ENCODE measurements at regions not wholly inside any gene's neighbourhood (a gene's known extent, or its start where the extent isn't known, plus 50 kb on each side); places are given as distances from the start of the nearest gene placed in this dataset.

- no peak overlapping the region for H3K4me3 ChIP-seq (ENCODE audit: low read depth, low read length, poor library complexity, severe bottlenecking)
- no peak overlapping the region for H3K27ac ChIP-seq (ENCODE audit: low read depth, low read length, poor library complexity, severe bottlenecking)
- no peaks in the 10 kb centered on the region for H3K9me3 ChIP-seq (ENCODE audit: low read length)
- no peak overlapping the region for H2AFZ ChIP-seq (ENCODE audit: low read length)
- H3K4me2 ChIP-seq (ENCODE audit: low read length): no peak overlapping the region
- no peaks in the 10 kb centered on the region for H3K27me3 ChIP-seq (ENCODE audit: insufficient read depth, low read length)
- H3K4me1 ChIP-seq (ENCODE audit: insufficient read depth, low read length, severe bottlenecking): no peaks in the 10 kb centered on the region
- no peaks in the 10 kb centered on the region for H3F3A ChIP-seq (ENCODE audit: insufficient read depth, low read length)
- TF ChIP-seq EZH2 (IDR thresholded peaks at IDR 0.05; ENCODE audit: borderline replicate concordance, low read length): no peak
- no peak for TF ChIP-seq CTCF (IDR thresholded peaks at IDR 0.05; ENCODE audit: low read length)
- H3K9me2 ChIP-seq (ENCODE audit: low read depth, low read length): no peaks in the 10 kb centered on the region
- no peaks in the 10 kb centered on the region for H3K36me3 ChIP-seq (ENCODE audit: insufficient read depth, low read length)
- H4K20me1 ChIP-seq (ENCODE audit: insufficient read depth, low read length): no peaks in the 10 kb centered on the region
- no peak overlapping the region for H3K9ac ChIP-seq (ENCODE audit: low read length)
- H3K79me2 ChIP-seq (ENCODE audit: insufficient read depth, low read length): no peaks in the 10 kb centered on the region
Measured at GRCh38 chr12:115097416-115097815, 413.4 kb upstream of the TBX3 start.

- H3K79me2 ChIP-seq (ENCODE audit: insufficient read depth, low read length): no peaks in the 10 kb centered on the region
- no peaks in the 10 kb centered on the region for H3K4me1 ChIP-seq (ENCODE audit: insufficient read depth, low read length, severe bottlenecking)
- no peaks in the 10 kb centered on the region for H3F3A ChIP-seq (ENCODE audit: insufficient read depth, low read length)
- no peak overlapping the region for H3K4me2 ChIP-seq (ENCODE audit: low read length)
- no peak overlapping the region for H2AFZ ChIP-seq (ENCODE audit: low read length)
- no peaks in the 10 kb centered on the region for H3K36me3 ChIP-seq (ENCODE audit: insufficient read depth, low read length)
- TF ChIP-seq CTCF (IDR thresholded peaks at IDR 0.05; ENCODE audit: low read length) (no peak), EZH2 (IDR thresholded peaks at IDR 0.05; ENCODE audit: borderline replicate concordance, low read length) (no peak)
- no peaks in the 10 kb centered on the region for H3K9me3 ChIP-seq (ENCODE audit: low read length)
- H3K27ac ChIP-seq (ENCODE audit: low read depth, low read length, poor library complexity, severe bottlenecking): no peak overlapping the region
- no peak overlapping the region for H3K9ac ChIP-seq (ENCODE audit: low read length)
- no peaks in the 10 kb centered on the region for H3K27me3 ChIP-seq (ENCODE audit: insufficient read depth, low read length)
- H4K20me1 ChIP-seq (ENCODE audit: insufficient read depth, low read length): no peaks in the 10 kb centered on the region
- no peaks in the 10 kb centered on the region for H3K9me2 ChIP-seq (ENCODE audit: low read depth, low read length)
- no peak overlapping the region for H3K4me3 ChIP-seq (ENCODE audit: low read depth, low read length, poor library complexity, severe bottlenecking)
Measured at GRCh38 chr12:115096588-115097397, 412.8 kb upstream of the TBX3 start.

- H3F3A ChIP-seq (ENCODE audit: insufficient read depth, low read length): no peaks in the 10 kb centered on the region
- no peak overlapping the region for H2AFZ ChIP-seq (ENCODE audit: low read length)
- H3K4me2 ChIP-seq (ENCODE audit: low read length): no peak overlapping the region
- no peaks in the 10 kb centered on the region for H3K27me3 ChIP-seq (ENCODE audit: insufficient read depth, low read length)
- H3K9me2 ChIP-seq (ENCODE audit: low read depth, low read length): no peaks in the 10 kb centered on the region
- H3K36me3 ChIP-seq (ENCODE audit: insufficient read depth, low read length): no peaks in the 10 kb centered on the region
- H3K9ac ChIP-seq (ENCODE audit: low read length): no peak overlapping the region
- H3K79me2 ChIP-seq (ENCODE audit: insufficient read depth, low read length): no peaks in the 10 kb centered on the region
- H3K27ac ChIP-seq (ENCODE audit: low read depth, low read length, poor library complexity, severe bottlenecking): no peak overlapping the region
- H3K9me3 ChIP-seq (ENCODE audit: low read length): no peaks in the 10 kb centered on the region
- no peaks in the 10 kb centered on the region for H4K20me1 ChIP-seq (ENCODE audit: insufficient read depth, low read length)
- TF ChIP-seq CTCF (IDR thresholded peaks at IDR 0.05; ENCODE audit: low read length): no peak
- no peak for TF ChIP-seq EZH2 (IDR thresholded peaks at IDR 0.05; ENCODE audit: borderline replicate concordance, low read length)
- H3K4me1 ChIP-seq (ENCODE audit: insufficient read depth, low read length, severe bottlenecking): no peaks in the 10 kb centered on the region
- no peak overlapping the region for H3K4me3 ChIP-seq (ENCODE audit: low read depth, low read length, poor library complexity, severe bottlenecking)
Measured at GRCh38 chr12:115095073-115095748, 411.2 kb upstream of the TBX3 start.

Measured in OCI-LY1 (cell line).